ENCODE measurements at regions not wholly inside any gene's neighbourhood (a gene's known extent, or its start where the extent isn't known, plus 50 kb on each side); places are given as distances from the start of the nearest gene placed in this dataset.

DNA sequence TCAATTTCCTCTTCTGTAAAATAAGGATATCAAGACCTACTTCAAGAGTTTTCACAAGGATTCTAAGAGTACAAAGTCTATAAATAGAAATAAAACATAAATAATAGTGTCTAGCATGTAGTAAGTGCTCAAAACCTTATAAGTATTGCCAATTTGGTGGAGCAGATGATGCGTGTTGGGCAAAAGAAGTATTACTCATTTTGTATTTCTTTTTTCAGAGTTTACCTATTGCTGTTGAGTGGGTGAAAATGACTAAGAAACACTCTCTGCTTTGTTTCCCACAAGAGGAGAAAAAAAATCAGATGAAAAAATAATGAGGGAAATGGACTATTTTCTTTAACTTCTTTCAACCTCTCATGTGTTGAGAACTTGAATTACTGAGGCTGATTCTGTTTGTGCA is 103.3 kb upstream of the KCNK2 start:
- H3K9me3 Mint-ChIP-seq (ENCODE audit: low read depth), result peaks cover 3% of the 10 kb centered on the region
- no peak overlapping the region for H3K4me3 Mint-ChIP-seq (ENCODE audit: low read depth)
- H3K27ac Mint-ChIP-seq, result no peak overlapping the region
- H3K27me3 Mint-ChIP-seq, result peaks cover under 1% of the 10 kb centered on the region
- no peaks in the 10 kb centered on the region for H3K4me1 Mint-ChIP-seq (ENCODE audit: low read depth)
- TF ChIP-seq, protein P1, sequence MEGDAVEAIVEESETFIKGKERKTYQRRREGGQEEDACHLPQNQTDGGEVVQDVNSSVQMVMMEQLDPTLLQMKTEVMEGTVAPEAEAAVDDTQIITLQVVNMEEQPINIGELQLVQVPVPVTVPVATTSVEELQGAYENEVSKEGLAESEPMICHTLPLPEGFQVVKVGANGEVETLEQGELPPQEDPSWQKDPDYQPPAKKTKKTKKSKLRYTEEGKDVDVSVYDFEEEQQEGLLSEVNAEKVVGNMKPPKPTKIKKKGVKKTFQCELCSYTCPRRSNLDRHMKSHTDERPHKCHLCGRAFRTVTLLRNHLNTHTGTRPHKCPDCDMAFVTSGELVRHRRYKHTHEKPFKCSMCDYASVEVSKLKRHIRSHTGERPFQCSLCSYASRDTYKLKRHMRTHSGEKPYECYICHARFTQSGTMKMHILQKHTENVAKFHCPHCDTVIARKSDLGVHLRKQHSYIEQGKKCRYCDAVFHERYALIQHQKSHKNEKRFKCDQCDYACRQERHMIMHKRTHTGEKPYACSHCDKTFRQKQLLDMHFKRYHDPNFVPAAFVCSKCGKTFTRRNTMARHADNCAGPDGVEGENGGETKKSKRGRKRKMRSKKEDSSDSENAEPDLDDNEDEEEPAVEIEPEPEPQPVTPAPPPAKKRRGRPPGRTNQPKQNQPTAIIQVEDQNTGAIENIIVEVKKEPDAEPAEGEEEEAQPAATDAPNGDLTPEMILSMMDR (IDR thresholded peaks at IDR 0.05; ENCODE audit: unreplicated experiment), result no peak
- no peak for DNase-seq (ENCODE audit: low spot score, unreplicated experiment)
- peaks cover 2% of the 10 kb centered on the region for H3K36me3 Mint-ChIP-seq (ENCODE audit: insufficient read depth)

DNA sequence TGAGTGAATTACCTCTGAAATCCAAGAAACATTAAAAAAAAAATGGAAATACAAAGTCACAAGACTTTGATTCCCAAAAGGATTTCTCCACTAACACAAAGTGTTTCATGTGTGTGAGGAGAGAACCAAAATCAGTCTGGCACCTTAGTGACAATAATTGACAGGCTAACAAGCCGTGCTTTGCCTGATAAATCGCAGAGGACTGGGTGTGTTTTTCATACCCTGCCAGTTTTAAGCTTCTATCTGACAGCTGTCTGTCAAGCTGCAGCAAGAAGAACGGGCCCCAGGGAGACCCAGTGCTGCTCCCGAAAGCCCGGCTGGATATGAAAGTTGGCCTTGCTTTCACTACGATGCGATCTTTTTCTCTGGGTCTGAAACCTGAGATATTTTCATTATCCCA is 101.6 kb upstream of the KCNK2 start:
- Mint-ChIP-seq H3K36me3 (ENCODE audit: insufficient read depth) (peaks cover 2% of the 10 kb centered on the region), H3K27me3 (no peaks in the 10 kb centered on the region), H3K4me3 (ENCODE audit: low read depth) (no peak overlapping the region), H3K9me3 (ENCODE audit: low read depth) (peaks cover 4% of the 10 kb centered on the region), H3K27ac (no peak overlapping the region), H3K4me1 (ENCODE audit: low read depth) (no peaks in the 10 kb centered on the region)
- DNase-seq (ENCODE audit: low spot score, unreplicated experiment), result no peak
- TF ChIP-seq, protein P1 (IDR thresholded peaks at IDR 0.05; ENCODE audit: unreplicated experiment), result no peak

DNA sequence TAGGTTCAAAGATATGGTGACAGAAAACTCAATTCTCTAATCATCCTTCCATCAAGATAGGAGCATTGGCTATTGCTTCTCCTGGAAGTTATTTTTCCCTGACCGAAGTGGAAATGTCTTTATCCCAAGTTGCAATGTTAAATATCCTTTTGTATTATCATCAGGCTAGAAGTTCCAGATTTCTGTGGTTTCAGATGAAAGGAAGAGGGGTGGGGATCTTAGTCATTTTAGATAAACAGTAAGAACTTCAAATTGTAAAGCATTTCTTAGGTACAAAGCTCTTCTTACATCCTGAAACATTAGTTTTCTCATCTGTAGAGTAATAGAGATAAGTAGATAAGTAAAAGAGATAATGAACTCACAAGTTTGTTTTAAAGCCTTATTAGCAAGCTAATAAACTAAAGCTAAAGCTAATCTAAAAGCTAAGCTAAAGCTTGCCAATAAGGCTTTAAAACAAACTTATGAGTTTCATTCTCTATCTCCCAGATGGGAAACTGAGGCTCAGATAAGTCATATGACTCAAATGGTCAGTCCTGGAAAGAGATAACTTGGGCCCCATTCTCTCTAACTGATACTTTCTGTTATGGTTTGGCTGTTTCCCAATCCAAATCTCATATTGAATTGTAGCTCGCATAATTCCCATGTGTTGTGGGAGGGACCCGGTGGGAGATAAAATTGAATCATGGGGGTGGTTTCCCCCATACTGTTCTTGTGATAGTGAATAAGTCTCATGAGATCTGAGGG is 99.2 kb upstream of the KCNK2 start:
- Mint-ChIP-seq H3K36me3 (ENCODE audit: insufficient read depth) (peaks cover 2% of the 10 kb centered on the region), H3K4me3 (ENCODE audit: low read depth) (no peak overlapping the region), H3K4me1 (ENCODE audit: low read depth) (no peaks in the 10 kb centered on the region), H3K27ac (no peak overlapping the region), H3K27me3 (no peaks in the 10 kb centered on the region), H3K9me3 (ENCODE audit: low read depth) (peaks cover 4% of the 10 kb centered on the region)
- TF ChIP-seq, protein P1 (IDR thresholded peaks at IDR 0.05; ENCODE audit: unreplicated experiment), result no peak
- DNase-seq (ENCODE audit: low spot score, unreplicated experiment), result no peak

DNA sequence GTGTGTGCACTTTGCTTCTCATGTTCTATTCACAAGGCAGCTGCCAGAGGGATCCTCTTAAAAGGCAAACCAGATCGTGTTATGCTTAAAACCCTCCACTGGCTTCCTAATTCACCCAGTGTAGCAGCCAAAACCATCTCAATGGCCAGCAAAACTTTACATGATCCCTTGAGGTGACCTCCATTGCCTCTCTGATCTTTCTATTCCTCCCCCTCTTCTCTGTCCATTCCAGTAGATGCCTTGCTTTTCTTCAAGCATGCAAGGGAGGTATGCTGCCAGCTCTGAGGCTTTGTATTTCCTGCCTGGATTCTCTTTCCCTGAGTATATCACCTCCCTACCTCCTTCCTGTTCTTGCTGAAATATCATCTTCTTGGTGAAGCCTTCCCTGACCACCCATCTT is 93.2 kb upstream of the KCNK2 start:
- H3K4me1 Mint-ChIP-seq (ENCODE audit: low read depth), result no peaks in the 10 kb centered on the region
- DNase-seq (ENCODE audit: low spot score, unreplicated experiment), result no peak
- H3K36me3 Mint-ChIP-seq (ENCODE audit: insufficient read depth), result no peaks in the 10 kb centered on the region
- peaks cover 14% of the 10 kb centered on the region for H3K27me3 Mint-ChIP-seq
- TF ChIP-seq, protein P1 (IDR thresholded peaks at IDR 0.05; ENCODE audit: unreplicated experiment), result no peak
- no peak overlapping the region for H3K4me3 Mint-ChIP-seq (ENCODE audit: low read depth)
- H3K27ac Mint-ChIP-seq, result no peak overlapping the region
- no peaks in the 10 kb centered on the region for H3K9me3 Mint-ChIP-seq (ENCODE audit: low read depth)

DNA sequence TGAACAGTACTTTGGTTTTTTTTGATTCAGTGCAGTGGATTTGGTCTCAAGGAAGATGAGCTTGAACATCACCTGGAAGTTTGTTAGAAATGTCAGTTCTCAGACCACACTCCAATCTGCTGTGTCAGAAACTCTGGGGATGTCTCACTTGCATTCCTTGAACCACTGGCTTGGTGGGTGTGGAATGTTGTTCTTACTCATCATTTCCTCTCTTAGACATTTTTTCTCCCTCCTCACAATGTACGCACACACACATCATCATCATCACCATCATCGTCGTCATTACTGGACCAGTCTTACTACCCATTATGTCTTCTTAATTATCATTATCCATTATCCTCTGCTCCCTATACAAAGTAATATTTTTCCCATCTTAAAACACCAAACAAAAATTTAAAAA is 91.9 kb upstream of the KCNK2 start:
- Mint-ChIP-seq H3K36me3 (ENCODE audit: insufficient read depth) (no peaks in the 10 kb centered on the region), H3K4me1 (ENCODE audit: low read depth) (no peaks in the 10 kb centered on the region), H3K9me3 (ENCODE audit: low read depth) (no peaks in the 10 kb centered on the region), H3K4me3 (ENCODE audit: low read depth) (no peak overlapping the region), H3K27me3 (peaks cover 14% of the 10 kb centered on the region), H3K27ac (no peak overlapping the region)
- DNase-seq (ENCODE audit: low spot score, unreplicated experiment), result no peak
- TF ChIP-seq, protein P1 (IDR thresholded peaks at IDR 0.05; ENCODE audit: unreplicated experiment), result no peak

Measured in progenitor cell of endocrine pancreas (in vitro differentiated cells).